ENCODE measurements at regions not wholly inside any gene's neighbourhood (a gene's known extent, or its start where the extent isn't known, plus 50 kb on each side); places are given as distances from the start of the nearest gene placed in this dataset.

- Histone ChIP-seq H3K27me3 (ENCODE audit: low read depth) (no peaks in the 10 kb centered on the region), H3K27ac (replicated peaks) (no peak overlapping the region), H3K9me3 (replicated peaks) (peaks cover 5% of the 10 kb centered on the region), H3K4me1 (no peaks in the 10 kb centered on the region), H3K4me3 (no peak overlapping the region), H3K36me3 (no peaks in the 10 kb centered on the region)
- intact Hi-C loops (cut with micrococcal nuclease), result no loop called here
- no peak for DNase-seq
- no peak for TF ChIP-seq CTCF (IDR thresholded peaks at IDR 0.05; ENCODE audit: borderline replicate concordance)
These were observed 514.4 kb upstream of the ARRDC4 start for GRCh38 chr15:97446138-97446537.

- no peak for DNase-seq
- Histone ChIP-seq H3K27me3 (ENCODE audit: low read depth) (no peaks in the 10 kb centered on the region), H3K36me3 (no peaks in the 10 kb centered on the region), H3K4me1 (peaks cover 11% of the 10 kb centered on the region), H3K27ac (replicated peaks) (no peak overlapping the region), H3K9me3 (replicated peaks) (no peaks in the 10 kb centered on the region), H3K4me3 (no peak overlapping the region)
- intact Hi-C loops (cut with micrococcal nuclease), result no loop called here
- TF ChIP-seq CTCF (IDR thresholded peaks at IDR 0.05; ENCODE audit: borderline replicate concordance), result no peak
These were observed 503.8 kb upstream of the ARRDC4 start for GRCh38 chr15:97456521-97457202.

- no peak for TF ChIP-seq CTCF (IDR thresholded peaks at IDR 0.05; ENCODE audit: borderline replicate concordance)
- H3K27me3 ChIP-seq (ENCODE audit: low read depth), result no peaks in the 10 kb centered on the region
- DNase-seq, result no peak
- H3K36me3 ChIP-seq, result no peaks in the 10 kb centered on the region
- intact Hi-C loops (cut with micrococcal nuclease), result no loop called here
- no peaks in the 10 kb centered on the region for H3K9me3 ChIP-seq (replicated peaks)
- H3K4me1 ChIP-seq, result peaks cover 15% of the 10 kb centered on the region
- no peak overlapping the region for H3K4me3 ChIP-seq
- no peak overlapping the region for H3K27ac ChIP-seq (replicated peaks)
These were observed 503.2 kb upstream of the ARRDC4 start for GRCh38 chr15:97457203-97457847.

GRCh38 chr15:97459771-97460170 lies 500.7 kb upstream of the ARRDC4 start:
- Histone ChIP-seq H3K4me3 (no peak overlapping the region), H3K27ac (replicated peaks) (no peak overlapping the region), H3K27me3 (ENCODE audit: low read depth) (no peaks in the 10 kb centered on the region), H3K4me1 (peaks cover 18% of the 10 kb centered on the region), H3K9me3 (replicated peaks) (no peaks in the 10 kb centered on the region), H3K36me3 (no peaks in the 10 kb centered on the region)
- no peak for DNase-seq
- intact Hi-C loops (cut with micrococcal nuclease), result no loop called here
- TF ChIP-seq CTCF (IDR thresholded peaks at IDR 0.05; ENCODE audit: borderline replicate concordance), result no peak

- peaks cover 18% of the 10 kb centered on the region for H3K4me1 ChIP-seq
- no peaks in the 10 kb centered on the region for H3K36me3 ChIP-seq
- H3K9me3 ChIP-seq (replicated peaks), result no peaks in the 10 kb centered on the region
- intact Hi-C loops (cut with micrococcal nuclease), result no loop called here
- peak overlapping the region; percentile 58 for H3K27ac ChIP-seq (replicated peaks)
- DNase-seq, result no peak
- no peak for TF ChIP-seq CTCF (IDR thresholded peaks at IDR 0.05; ENCODE audit: borderline replicate concordance)
- no peaks in the 10 kb centered on the region for H3K27me3 ChIP-seq (ENCODE audit: low read depth)
- peak overlapping the region; percentile 5 for H3K4me3 ChIP-seq
These were observed 499.3 kb upstream of the ARRDC4 start for GRCh38 chr15:97461226-97461625.
